Gastroesophageal sphincter (tissue), 3 donors: ENCODE measurements at regions not wholly inside any gene's neighbourhood (a gene's known extent, or its start where the extent isn't known, plus 50 kb on each side); places are given as distances from the start of the nearest gene placed in this dataset.

ENCODE experiments used
- POLR2AphosphoS5 ChIP-seq: sonication (generic); formaldehyde crosslinking; IDR thresholded peaks from one replicate; pipeline ENCODE4 v1.6.1; 2017; ENCODE audit warnings: antibody characterized with exemption
- TF ChIP-seq, protein P1 (sequence below), 4 experiments: fragments of 200-600 bp in 2 of 4; fragments of 450-650 bp in 2 of 4; sonication (generic) in 1 of 4; IDR thresholded peaks; one replicate each; pipeline ENCODE4 v1.5.1; 2017 to 2019; ENCODE audit warnings: antibody characterized with exemption in 4 of 4, mild to moderate bottlenecking in 2 of 4, moderate library complexity in 2 of 4

DNA sequence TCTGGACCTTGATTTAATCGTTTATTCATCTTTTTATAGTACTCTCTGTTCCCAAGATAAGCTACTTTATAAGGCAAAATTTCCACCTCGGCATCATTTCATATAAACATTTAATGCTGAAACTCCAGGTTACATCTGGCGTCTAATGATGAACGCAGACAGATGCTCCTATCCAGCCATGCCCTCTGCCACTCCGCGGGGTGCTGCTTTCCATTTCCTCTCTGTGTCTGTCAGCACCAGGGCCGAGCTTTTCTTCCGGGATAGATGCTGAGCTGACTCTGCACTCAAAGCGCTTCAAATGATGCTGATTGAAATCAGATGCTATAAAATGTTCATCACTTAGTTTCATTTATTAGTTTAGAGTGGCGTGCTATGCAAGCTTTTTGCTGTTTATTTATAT is 80.5 kb upstream of the HELT start:
- TF ChIP-seq, protein P1, sequence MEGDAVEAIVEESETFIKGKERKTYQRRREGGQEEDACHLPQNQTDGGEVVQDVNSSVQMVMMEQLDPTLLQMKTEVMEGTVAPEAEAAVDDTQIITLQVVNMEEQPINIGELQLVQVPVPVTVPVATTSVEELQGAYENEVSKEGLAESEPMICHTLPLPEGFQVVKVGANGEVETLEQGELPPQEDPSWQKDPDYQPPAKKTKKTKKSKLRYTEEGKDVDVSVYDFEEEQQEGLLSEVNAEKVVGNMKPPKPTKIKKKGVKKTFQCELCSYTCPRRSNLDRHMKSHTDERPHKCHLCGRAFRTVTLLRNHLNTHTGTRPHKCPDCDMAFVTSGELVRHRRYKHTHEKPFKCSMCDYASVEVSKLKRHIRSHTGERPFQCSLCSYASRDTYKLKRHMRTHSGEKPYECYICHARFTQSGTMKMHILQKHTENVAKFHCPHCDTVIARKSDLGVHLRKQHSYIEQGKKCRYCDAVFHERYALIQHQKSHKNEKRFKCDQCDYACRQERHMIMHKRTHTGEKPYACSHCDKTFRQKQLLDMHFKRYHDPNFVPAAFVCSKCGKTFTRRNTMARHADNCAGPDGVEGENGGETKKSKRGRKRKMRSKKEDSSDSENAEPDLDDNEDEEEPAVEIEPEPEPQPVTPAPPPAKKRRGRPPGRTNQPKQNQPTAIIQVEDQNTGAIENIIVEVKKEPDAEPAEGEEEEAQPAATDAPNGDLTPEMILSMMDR (IDR thresholded peaks at IDR 0.05): no peak
- no peak for TF ChIP-seq POLR2AphosphoS5
